GM12878 (cell line): ENCODE measurements at regions not wholly inside any gene's neighbourhood (a gene's known extent, or its start where the extent isn't known, plus 50 kb on each side); places are given as distances from the start of the nearest gene placed in this dataset.

Experiments used
- ATAC-seq: fragments of 200-7000 bp; cut with Tn5 transposase; 3 replicates; pipeline ENCODE4 v1.9.1; 2020; ENCODE audit warnings: mild to moderate bottlenecking, moderate library complexity
- BruUV-seq: library from RNA; stranded (reverse); fragments of 400-500 nt; replicated peaks from 2 replicates; lab custom pipeline; 2021; lab: Mats Ljungman, UMichigan
- CTCF ChIA-PET: fragments of 300-600 bp; sonication (Branson Sonifier 250); formaldehyde crosslinking; extraction: SDS; loops from one replicate; lab custom pipeline; 2021; ENCODE audit warnings: inconsistent platforms; lab: Yijun Ruan, JAX
- POLR2A ChIA-PET: fragments of 350-600 bp; formaldehyde crosslinking; extraction: SDS; loops from one replicate; lab custom pipeline; 2021; ENCODE audit warnings: inconsistent platforms; lab: Charles Lee
- RAD21 ChIA-PET: fragments of 300-600 bp; sonication (Branson Sonifier 250); formaldehyde crosslinking; loops from one replicate; lab custom pipeline; 2023; ENCODE audit warnings: antibody characterized with exemption; ENCODE audit not compliant: unreplicated experiment; lab: Charles Lee
- SMC1A ChIA-PET: fragments of 300-600 bp; sonication (Branson Sonifier 250); formaldehyde crosslinking; loops from one replicate; lab custom pipeline; 2023; ENCODE audit not compliant: unreplicated experiment, uncharacterized antibody; lab: Charles Lee
- DNase-seq: peaks from one replicate; pipeline ENCODE4 v3.0.0-alpha.2; 2011; ENCODE audit warnings: low read depth, low spot score
- FAIRE-seq: peaks from 3 replicates; lab custom pipeline; 2011; peaks lifted over from hg19 to GRCh38; lab: Jason Lieb, UNC
- H2AFZ ChIP-seq: 2 replicates; pipeline ENCODE4 v1.6.0; 2011; ENCODE audit warnings: low read depth, low read length, control low read depth; ENCODE audit not compliant: control insufficient read depth
- H3K27ac ChIP-seq: 2 replicates; pipeline ENCODE4 v1.5.1; 2011; ENCODE audit warnings: control low read depth; ENCODE audit not compliant: control insufficient read depth, insufficient read depth
- H3K27me3 ChIP-seq, 2 experiments: replicated peaks in 1 of 2; 2 replicates each; pipeline versions ENCODE4 v1.6.0 to v1.6.1; 2011; ENCODE audit warnings: low read length in 1 of 2; ENCODE audit not compliant: control insufficient read depth in 2 of 2, insufficient read depth in 2 of 2
- H3K36me3 ChIP-seq, 2 experiments: 2 replicates each; pipeline ENCODE4 v1.5.1; 2011; ENCODE audit warnings: low read length in 1 of 2; ENCODE audit not compliant: control insufficient read depth in 2 of 2, insufficient read depth in 2 of 2
- H3K4me1 ChIP-seq: 2 replicates; pipeline ENCODE4 v1.6.1; 2011; ENCODE audit warnings: mild to moderate bottlenecking, low read length, moderate library complexity, mixed read lengths; ENCODE audit not compliant: control insufficient read depth, insufficient read depth
- H3K4me2 ChIP-seq: 2 replicates; pipeline ENCODE4 v1.6.0; 2011; ENCODE audit warnings: control low read depth; ENCODE audit not compliant: control insufficient read depth, insufficient read depth
- H3K4me3 ChIP-seq: fragments of 200-600 bp; sonication (generic); 2 replicates; pipeline ENCODE4 v1.5.1; 2016
- H3K79me2 ChIP-seq: 2 replicates; pipeline ENCODE4 v1.6.0; 2011; ENCODE audit warnings: low read length; ENCODE audit not compliant: control insufficient read depth, insufficient read depth
- H3K9ac ChIP-seq: 2 replicates; pipeline ENCODE4 v1.8.0; 2011; ENCODE audit warnings: low read length, control low read depth, mixed read lengths; ENCODE audit not compliant: control insufficient read depth, insufficient read depth
- H3K9me3 ChIP-seq: replicated peaks from 3 replicates; pipeline ENCODE4 v1.5.1; 2011; ENCODE audit warnings: mild to moderate bottlenecking, low read length; ENCODE audit not compliant: control insufficient read depth, insufficient read depth
- H4K20me1 ChIP-seq: 2 replicates; pipeline ENCODE4 v1.6.0; 2011; ENCODE audit not compliant: control insufficient read depth, insufficient read depth
- DPF2 ChIP-seq: fragments of 450-650 bp; IDR thresholded peaks from 2 replicates; pipeline ENCODE4 v1.6.1; 2017; ENCODE audit warnings: mild to moderate bottlenecking
- JUNB ChIP-seq: IDR thresholded peaks from 2 replicates; pipeline ENCODE4 v1.6.1; 2016; ENCODE audit warnings: antibody characterized with exemption, mild to moderate bottlenecking
- MXI1 ChIP-seq: fragments of 150-350 bp; IDR thresholded peaks from 2 replicates; pipeline ENCODE4 v1.6.1; 2011; ENCODE audit warnings: low read depth, mild to moderate bottlenecking, inconsistent platforms, low read length, improper control_type of control experiment
- MYC ChIP-seq: IDR thresholded peaks from 2 replicates; pipeline ENCODE4 v1.6.1; 2011; ENCODE audit warnings: mild to moderate bottlenecking, low read length, moderate library complexity, inconsistent platforms; ENCODE audit not compliant: insufficient read depth, insufficient replicate concordance, insufficient read length, severe bottlenecking
- NBN ChIP-seq: fragments of 450-650 bp; IDR thresholded peaks from 2 replicates; pipeline ENCODE4 v1.6.1; 2016
- SMARCA5 ChIP-seq: fragments of 450-650 bp; IDR thresholded peaks from 2 replicates; pipeline ENCODE4 v1.6.1; 2017; ENCODE audit warnings: mild to moderate bottlenecking
- SPI1 ChIP-seq: IDR thresholded peaks from 2 replicates; pipeline ENCODE4 v1.6.1; 2011; ENCODE audit warnings: low read depth, mild to moderate bottlenecking, low read length, moderate library complexity, borderline replicate concordance; ENCODE audit not compliant: insufficient read depth
- TAF1 ChIP-seq: IDR thresholded peaks from 2 replicates; pipeline ENCODE4 v1.6.1; 2011; ENCODE audit warnings: mild to moderate bottlenecking, low read depth, low read length, borderline replicate concordance
- WGBS: methylation state at CpG from one replicate; pipeline ENCODE4 v1.1.6; 2016; ENCODE audit warnings: low lambda C conversion rate; ENCODE audit not compliant: insufficient replicate concordance, insufficient coverage; ENCODE audit errors: missing lambda C conversion rate; 5-methylcytosine and 5-hydroxymethylcytosine counted together
- in situ Hi-C: fragments of 300-500 bp; cut with MboI; formaldehyde crosslinking; loops from 9 replicates; pipeline ENCODE4 v1.14.3; 2018; ENCODE audit warnings: mixed read lengths
- intact Hi-C: fragments of 100-400 bp; cut with micrococcal nuclease; formaldehyde crosslinking; loops from one replicate; pipeline ENCODE4 v1.14.2; 2022; ENCODE audit not compliant: unreplicated experiment
- TF ChIP-seq, protein P1 (sequence below): fragments of 450-650 bp; IDR thresholded peaks from 2 replicates; pipeline ENCODE4 v1.6.1; 2016; ENCODE audit warnings: mild to moderate bottlenecking, moderate library complexity, borderline replicate concordance
- TF ChIP-seq, protein P2 (sequence below): IDR thresholded peaks from 2 replicates; pipeline ENCODE4 v1.6.1; 2011; ENCODE audit warnings: low read depth, low read length, improper control_type of control experiment, borderline replicate concordance
- TF ChIP-seq, protein P3 (sequence below): fragments of 450-650 bp; IDR thresholded peaks from 2 replicates; pipeline ENCODE4 v1.6.1; 2018; ENCODE audit warnings: mild to moderate bottlenecking, low read depth, moderate library complexity; ENCODE audit not compliant: partially characterized antibody

DNA sequence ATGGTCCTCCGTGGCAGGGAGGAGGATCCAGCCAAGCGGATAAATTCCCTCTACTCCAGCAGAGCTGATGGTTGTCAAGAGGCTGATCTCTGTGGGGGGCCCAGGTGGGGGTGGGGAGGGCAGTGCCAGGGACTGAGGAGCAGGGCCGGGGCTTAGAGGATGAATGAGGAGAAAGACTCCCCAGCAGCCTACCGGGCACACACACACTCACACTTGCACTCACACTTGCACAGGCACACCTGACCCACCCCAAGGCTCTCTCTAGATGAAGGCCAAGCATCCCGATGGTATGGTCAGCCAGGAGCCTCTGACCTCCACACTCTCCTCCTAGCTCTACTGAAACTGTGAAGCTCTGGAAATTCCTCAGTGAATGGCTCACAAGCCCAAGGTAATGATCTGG, 131.3 kb upstream of the PRR20G start:
- in situ Hi-C loops (no loop called here), intact Hi-C loops (no loop called here)
- no peaks in the 10 kb centered on the region for H3K4me1 ChIP-seq
- SMC1A ChIA-PET = no interaction called here
- H3K4me2 ChIP-seq = no peak overlapping the region
- RAD21 ChIA-PET = no interaction called here
- TF ChIP-seq SPI1 (no peak), MYC (no peak), SMARCA5 (no peak), NBN (no peak), DPF2 (no peak), JUNB (no peak), MXI1 (no peak), TAF1 (no peak)
- TF ChIP-seq, protein P1, sequence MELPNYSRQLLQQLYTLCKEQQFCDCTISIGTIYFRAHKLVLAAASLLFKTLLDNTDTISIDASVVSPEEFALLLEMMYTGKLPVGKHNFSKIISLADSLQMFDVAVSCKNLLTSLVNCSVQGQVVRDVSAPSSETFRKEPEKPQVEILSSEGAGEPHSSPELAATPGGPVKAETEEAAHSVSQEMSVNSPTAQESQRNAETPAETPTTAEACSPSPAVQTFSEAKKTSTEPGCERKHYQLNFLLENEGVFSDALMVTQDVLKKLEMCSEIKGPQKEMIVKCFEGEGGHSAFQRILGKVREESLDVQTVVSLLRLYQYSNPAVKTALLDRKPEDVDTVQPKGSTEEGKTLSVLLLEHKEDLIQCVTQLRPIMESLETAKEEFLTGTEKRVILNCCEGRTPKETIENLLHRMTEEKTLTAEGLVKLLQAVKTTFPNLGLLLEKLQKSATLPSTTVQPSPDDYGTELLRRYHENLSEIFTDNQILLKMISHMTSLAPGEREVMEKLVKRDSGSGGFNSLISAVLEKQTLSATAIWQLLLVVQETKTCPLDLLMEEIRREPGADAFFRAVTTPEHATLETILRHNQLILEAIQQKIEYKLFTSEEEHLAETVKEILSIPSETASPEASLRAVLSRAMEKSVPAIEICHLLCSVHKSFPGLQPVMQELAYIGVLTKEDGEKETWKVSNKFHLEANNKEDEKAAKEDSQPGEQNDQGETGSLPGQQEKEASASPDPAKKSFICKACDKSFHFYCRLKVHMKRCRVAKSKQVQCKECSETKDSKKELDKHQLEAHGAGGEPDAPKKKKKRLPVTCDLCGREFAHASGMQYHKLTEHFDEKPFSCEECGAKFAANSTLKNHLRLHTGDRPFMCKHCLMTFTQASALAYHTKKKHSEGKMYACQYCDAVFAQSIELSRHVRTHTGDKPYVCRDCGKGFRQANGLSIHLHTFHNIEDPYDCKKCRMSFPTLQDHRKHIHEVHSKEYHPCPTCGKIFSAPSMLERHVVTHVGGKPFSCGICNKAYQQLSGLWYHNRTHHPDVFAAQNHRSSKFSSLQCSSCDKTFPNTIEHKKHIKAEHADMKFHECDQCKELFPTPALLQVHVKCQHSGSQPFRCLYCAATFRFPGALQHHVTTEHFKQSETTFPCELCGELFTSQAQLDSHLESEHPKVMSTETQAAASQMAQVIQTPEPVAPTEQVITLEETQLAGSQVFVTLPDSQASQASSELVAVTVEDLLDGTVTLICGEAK = no peak
- TF ChIP-seq, protein P2, sequence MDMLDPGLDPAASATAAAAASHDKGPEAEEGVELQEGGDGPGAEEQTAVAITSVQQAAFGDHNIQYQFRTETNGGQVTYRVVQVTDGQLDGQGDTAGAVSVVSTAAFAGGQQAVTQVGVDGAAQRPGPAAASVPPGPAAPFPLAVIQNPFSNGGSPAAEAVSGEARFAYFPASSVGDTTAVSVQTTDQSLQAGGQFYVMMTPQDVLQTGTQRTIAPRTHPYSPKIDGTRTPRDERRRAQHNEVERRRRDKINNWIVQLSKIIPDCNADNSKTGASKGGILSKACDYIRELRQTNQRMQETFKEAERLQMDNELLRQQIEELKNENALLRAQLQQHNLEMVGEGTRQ = no peak
- TF ChIP-seq, protein P3, sequence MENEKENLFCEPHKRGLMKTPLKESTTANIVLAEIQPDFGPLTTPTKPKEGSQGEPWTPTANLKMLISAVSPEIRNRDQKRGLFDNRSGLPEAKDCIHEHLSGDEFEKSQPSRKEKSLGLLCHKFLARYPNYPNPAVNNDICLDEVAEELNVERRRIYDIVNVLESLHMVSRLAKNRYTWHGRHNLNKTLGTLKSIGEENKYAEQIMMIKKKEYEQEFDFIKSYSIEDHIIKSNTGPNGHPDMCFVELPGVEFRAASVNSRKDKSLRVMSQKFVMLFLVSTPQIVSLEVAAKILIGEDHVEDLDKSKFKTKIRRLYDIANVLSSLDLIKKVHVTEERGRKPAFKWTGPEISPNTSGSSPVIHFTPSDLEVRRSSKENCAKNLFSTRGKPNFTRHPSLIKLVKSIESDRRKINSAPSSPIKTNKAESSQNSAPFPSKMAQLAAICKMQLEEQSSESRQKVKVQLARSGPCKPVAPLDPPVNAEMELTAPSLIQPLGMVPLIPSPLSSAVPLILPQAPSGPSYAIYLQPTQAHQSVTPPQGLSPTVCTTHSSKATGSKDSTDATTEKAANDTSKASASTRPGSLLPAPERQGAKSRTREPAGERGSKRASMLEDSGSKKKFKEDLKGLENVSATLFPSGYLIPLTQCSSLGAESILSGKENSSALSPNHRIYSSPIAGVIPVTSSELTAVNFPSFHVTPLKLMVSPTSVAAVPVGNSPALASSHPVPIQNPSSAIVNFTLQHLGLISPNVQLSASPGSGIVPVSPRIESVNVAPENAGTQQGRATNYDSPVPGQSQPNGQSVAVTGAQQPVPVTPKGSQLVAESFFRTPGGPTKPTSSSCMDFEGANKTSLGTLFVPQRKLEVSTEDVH = no peak
- DNase-seq (no peak), ATAC-seq (no peak), FAIRE-seq (no peak)
- H3K9ac ChIP-seq = no peak overlapping the region
- H4K20me1 ChIP-seq = no peaks in the 10 kb centered on the region
- no peaks in the 10 kb centered on the region for H3K36me3 ChIP-seq
- no peaks in the 10 kb centered on the region for H3K9me3 ChIP-seq
- H3K27me3 ChIP-seq = peaks cover 5 to 11% of the 10 kb centered on the region in 2 experiments
- no peak overlapping the region for H3K27ac ChIP-seq
- POLR2A ChIA-PET = no interaction called here
- H3K4me3 ChIP-seq = no peak overlapping the region
- WGBS = 12% methylated on average over 4 of the region's 5 CpGs
- BruUV-seq = no TSS peak
- CTCF ChIA-PET = no interaction called here
- H3K79me2 ChIP-seq = no peaks in the 10 kb centered on the region
- no peak overlapping the region for H2AFZ ChIP-seq
